Coronary artery (tissue), 2 donors: ENCODE measurements at regions not wholly inside any gene's neighbourhood (a gene's known extent, or its start where the extent isn't known, plus 50 kb on each side); places are given as distances from the start of the nearest gene placed in this dataset.

Experiments
- DNase-seq: peaks from one replicate; pipeline ENCODE4 v3.0.0-alpha.2; 2017; ENCODE audit warnings: low spot score
- H3K27ac ChIP-seq, 2 donors: fragments of 200-600 bp; sonication (generic); one replicate each; pipeline ENCODE4 v1.5.1; 2016 to 2019
- H3K4me3 ChIP-seq: fragments of 200-600 bp; sonication (generic); 2 replicates; pipeline ENCODE4 v1.5.1; 2016; ENCODE audit warnings: mild to moderate bottlenecking, moderate library complexity
- CTCF ChIP-seq: fragments of 200-600 bp; sonication (generic); IDR thresholded peaks from one replicate; pipeline ENCODE4 v1.5.1; 2019; ENCODE audit warnings: antibody characterized with exemption

GRCh38 chr2:59896499-59897245 lies 656.8 kb downstream of the BCL11A start:
- no peak overlapping the region for H3K4me3 ChIP-seq
- TF ChIP-seq CTCF: no peak
- H3K27ac ChIP-seq: no peak overlapping the region
- DNase-seq: no peak

- no peak overlapping the region for H3K4me3 ChIP-seq
- H3K27ac ChIP-seq: no peak overlapping the region
- no peak for DNase-seq
- TF ChIP-seq CTCF: no peak
Measured at GRCh38 chr2:59893612-59894011, 659.8 kb downstream of the BCL11A start.

GRCh38 chr2:59892398-59892797 lies 661.1 kb downstream of the BCL11A start:
- no peak for TF ChIP-seq CTCF

GRCh38 chr2:59889305-59889704 lies 664.1 kb downstream of the BCL11A start:
- DNase-seq: no peak
- Histone ChIP-seq H3K4me3 (no peak overlapping the region), H3K27ac (no peak overlapping the region)
- TF ChIP-seq CTCF: no peak

More at GRCh38 chr2:59892398-59892797, 661.1 kb downstream of the BCL11A start:
- Histone ChIP-seq H3K4me3 (no peak overlapping the region), H3K27ac (no peak overlapping the region)
- no peak for DNase-seq

- Histone ChIP-seq H3K4me3 (no peak overlapping the region), H3K27ac (no peak overlapping the region)
- DNase-seq: no peak
- no peak for TF ChIP-seq CTCF
Measured at GRCh38 chr2:59888706-59889105, 664.7 kb downstream of the BCL11A start.

- no peak for DNase-seq
- no peak for TF ChIP-seq CTCF
- Histone ChIP-seq H3K27ac (no peak overlapping the region), H3K4me3 (no peak overlapping the region)
Measured at GRCh38 chr2:59888015-59888414, 665.4 kb downstream of the BCL11A start.

- Histone ChIP-seq H3K4me3 (no peak overlapping the region), H3K27ac (no peak overlapping the region)
- no peak for TF ChIP-seq CTCF
- no peak for DNase-seq
Measured at GRCh38 chr2:59887366-59887765, 666.1 kb downstream of the BCL11A start.
